ENCODE measurements at regions not wholly inside any gene's neighbourhood (a gene's known extent, or its start where the extent isn't known, plus 50 kb on each side); places are given as distances from the start of the nearest gene placed in this dataset.

- TF ChIP-seq JUND (IDR thresholded peaks at IDR 0.05; ENCODE audit: borderline replicate concordance, low read depth, low read length) = no peak
- no peak for TF ChIP-seq JUND (tag; IDR thresholded peaks at IDR 0.05; ENCODE audit: borderline replicate concordance, low read depth, low read length)
- no peak for TF ChIP-seq ZNF780A (CRISPR knock-in tag; IDR thresholded peaks at IDR 0.05)
- TF ChIP-seq LCOR (CRISPR knock-in tag; IDR thresholded peaks at IDR 0.05) = no peak
- no peak for TF ChIP-seq FOXK1 (CRISPR knock-in tag; IDR thresholded peaks at IDR 0.05; ENCODE audit: borderline replicate concordance)
- no peak for TF ChIP-seq ELK1 (CRISPR knock-in tag; IDR thresholded peaks at IDR 0.05)
- no peak for TF ChIP-seq ELF1 (tag; IDR thresholded peaks at IDR 0.05)
- TF ChIP-seq MCM3 (IDR thresholded peaks at IDR 0.05) = peak; percentile 92
- 0 out of 4 replicates have a peak, but pooled peaks of 1 of the 2 experiments have one; percentile 55 for TF ChIP-seq CSDE1 (IDR thresholded peaks at IDR 0.05)
- no peak for TF ChIP-seq TBP (optimal IDR thresholded peaks at IDR 0.05; ENCODE audit: low read depth, low read length)
- TF ChIP-seq SREBF2 (CRISPR knock-in tag; IDR thresholded peaks at IDR 0.05) = no peak
- TF ChIP-seq EHMT2 (IDR thresholded peaks at IDR 0.05) = peak; percentile 76
- TF ChIP-seq E2F4 (CRISPR knock-in tag; IDR thresholded peaks at IDR 0.05; ENCODE audit: low read depth) = no peak
- no peak for TF ChIP-seq IRF9 (tag; IDR thresholded peaks at IDR 0.05)
- no peak for TF ChIP-seq TCF15 (CRISPR knock-in tag; IDR thresholded peaks at IDR 0.05)
- peak; percentile 90; the same call in 1 of the 2 replicates for TF ChIP-seq OTX1 (CRISPR knock-in tag; IDR thresholded peaks at IDR 0.05)
- no peak for TF ChIP-seq HMG20B (CRISPR knock-in tag; IDR thresholded peaks at IDR 0.05)
- no peak for TF ChIP-seq ZNF282 (CRISPR knock-in tag; IDR thresholded peaks at IDR 0.05)
- TF ChIP-seq ZNF583 (CRISPR knock-in tag; IDR thresholded peaks at IDR 0.05) = no peak
- no peak for TF ChIP-seq RBM39 (optimal IDR thresholded peaks at IDR 0.05; ENCODE audit: low read depth, low read length)
- TF ChIP-seq SRSF7 (optimal IDR thresholded peaks at IDR 0.05; ENCODE audit: low read depth, low read length) = no peak
- no peak for TF ChIP-seq ZFP36 (IDR thresholded peaks at IDR 0.05; ENCODE audit: low read depth, low read length, partially characterized antibody)
- TF ChIP-seq HIVEP1 (CRISPR knock-in tag; IDR thresholded peaks at IDR 0.05) = no peak
- no peak for TF ChIP-seq KLF6 (CRISPR knock-in tag; IDR thresholded peaks at IDR 0.05; ENCODE audit: borderline replicate concordance)
- no peak for TF ChIP-seq SFPQ (IDR thresholded peaks at IDR 0.05; ENCODE audit: low read depth, low read length)
- TF ChIP-seq NFATC3 (IDR thresholded peaks at IDR 0.05) = no peak
- no peak for TF ChIP-seq COPS2 (conservative IDR thresholded peaks at IDR 0.05)
These were observed 69.8 kb upstream of the SSBP3 start (continued) for GRCh38 chr1:54475946-54476516.

Data from K562 (cell line).